ENCODE measurements at regions not wholly inside any gene's neighbourhood (a gene's known extent, or its start where the extent isn't known, plus 50 kb on each side); places are given as distances from the start of the nearest gene placed in this dataset.
A peak's percentile ranks its signal among the peaks of the same experiment; 100 is the strongest.

DNA sequence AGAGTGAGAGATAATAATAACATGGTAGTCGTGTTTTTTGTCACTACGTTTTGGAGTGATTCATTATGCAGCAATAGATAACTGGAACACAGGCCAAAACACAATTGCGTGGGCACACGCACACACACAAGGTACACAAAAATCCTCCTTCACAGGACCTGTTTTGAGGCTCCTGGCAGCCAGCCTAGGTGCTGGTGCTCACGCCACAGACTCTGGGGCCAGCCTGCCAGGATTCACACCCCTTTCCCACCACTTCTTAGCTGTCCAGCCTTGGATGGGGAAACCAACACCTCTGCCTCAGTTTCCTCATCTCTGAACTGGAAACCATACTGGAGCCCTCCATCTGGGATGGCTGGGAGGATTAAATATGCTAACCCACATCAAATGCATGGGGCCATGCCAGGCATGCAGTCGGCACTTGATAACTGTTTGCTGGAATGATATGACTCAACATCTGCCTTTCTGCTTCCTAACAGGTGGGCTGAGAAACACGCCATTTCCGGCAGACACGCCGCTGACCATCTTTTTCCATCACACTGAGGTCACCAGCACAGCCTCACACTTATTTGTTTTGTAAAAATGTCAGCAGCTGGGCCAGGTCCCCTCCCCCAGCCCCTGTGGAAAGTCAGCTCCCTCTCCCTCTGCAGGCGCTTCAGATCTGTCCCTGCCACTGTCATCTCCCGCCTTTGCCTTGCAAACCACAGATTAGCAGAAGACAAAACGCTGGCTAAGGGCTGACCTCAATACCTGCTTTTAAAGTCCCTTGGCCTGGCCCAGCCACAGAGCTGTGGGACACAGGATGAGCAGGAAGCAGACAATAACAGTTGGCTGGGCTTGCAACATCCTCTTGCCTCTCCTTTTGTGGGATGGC is 237.5 kb downstream of the BCOR start:
- peak; percentile 42 to 60 for DNase-seq (ENCODE audit: low read depth in 2 of 2, low spot score in 1 of 2)

DNA sequence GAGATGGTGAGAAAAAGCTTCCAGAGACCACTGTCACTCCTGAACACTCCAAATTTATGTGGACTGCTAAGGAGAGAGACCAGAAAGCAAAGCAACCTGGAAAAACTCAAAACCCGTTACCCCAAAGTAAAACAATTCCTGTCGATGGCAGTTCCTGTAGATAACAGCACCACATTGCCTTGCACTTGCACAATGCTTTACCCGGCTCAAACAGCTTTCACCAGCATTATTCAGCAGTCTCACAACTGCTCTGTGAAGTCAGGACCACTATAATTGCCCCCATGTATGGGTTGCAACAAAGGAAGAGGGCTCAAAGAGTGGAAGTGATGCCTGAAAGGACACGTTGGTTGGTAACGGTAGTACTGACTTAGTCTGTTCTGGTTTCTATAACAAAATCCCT is 234.8 kb downstream of the BCOR start:
- no peak for DNase-seq (ENCODE audit: low read depth in 2 of 2, low spot score in 1 of 2)

DNA sequence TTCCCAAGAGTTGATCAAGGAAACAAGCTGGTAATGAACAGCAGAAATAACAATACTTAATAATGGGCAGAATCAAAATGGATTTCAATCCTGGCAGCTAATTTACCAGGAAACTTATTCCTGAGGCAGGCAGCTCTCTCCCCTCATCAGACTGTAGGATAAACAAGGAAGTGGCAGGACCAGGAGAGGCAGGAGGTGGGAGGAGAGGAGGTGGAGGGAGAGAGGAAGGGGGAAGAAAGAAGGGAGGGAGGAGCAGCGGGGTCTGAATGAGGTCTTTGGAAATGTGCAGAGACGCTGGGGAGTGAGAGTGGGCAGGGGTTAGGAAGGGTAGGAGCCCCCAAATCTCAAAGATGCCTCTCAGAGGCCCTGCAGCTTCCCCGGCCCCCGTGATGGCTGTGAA is 231.5 kb downstream of the BCOR start:
- DNase-seq (ENCODE audit: low read depth in 2 of 2, low spot score in 1 of 2), result no peak

DNA sequence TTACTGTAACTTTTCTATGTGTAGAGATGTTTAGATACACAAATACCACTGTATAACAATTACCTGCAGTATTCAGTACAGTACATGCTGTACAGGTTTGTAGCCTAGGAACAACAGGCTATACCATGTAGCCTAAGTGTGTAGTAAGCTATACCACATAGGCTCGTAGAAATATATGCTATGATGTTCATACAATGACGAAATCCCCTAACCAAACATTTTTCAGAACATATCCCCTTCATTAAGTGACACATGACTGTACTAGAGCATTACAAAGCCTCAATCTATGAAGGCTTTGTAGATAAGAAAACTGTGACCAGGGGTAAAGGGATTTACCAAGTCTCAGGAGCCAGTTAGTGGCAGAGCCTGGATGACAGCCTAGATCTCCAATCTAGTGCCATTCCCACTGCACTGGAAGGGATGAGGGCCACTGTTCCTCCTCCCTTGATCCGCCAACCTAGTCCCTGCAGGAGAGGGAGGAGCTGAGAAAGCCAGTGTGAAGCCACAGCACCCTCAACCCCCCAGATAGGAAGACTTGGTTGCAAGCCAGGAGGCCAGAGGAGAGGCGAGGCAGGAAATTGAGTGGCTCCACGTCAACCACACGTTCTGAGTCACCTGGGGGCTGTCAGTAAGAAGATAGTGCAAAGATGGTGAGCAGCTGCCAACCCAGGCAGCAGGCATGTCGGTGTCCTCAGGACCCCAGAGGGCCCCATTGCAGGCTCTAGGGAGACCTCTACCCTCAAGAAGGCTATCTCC is 227.7 kb downstream of the BCOR start:
- peak; percentile 39 for DNase-seq (ENCODE audit: low read depth in 2 of 2, low spot score in 1 of 2)

GRCh38 chrX:39871648-39872047 is 226.1 kb downstream of the BCOR start:
- DNase-seq (ENCODE audit: low read depth in 2 of 2, low spot score in 1 of 2), result no peak

GRCh38 chrX:39873117-39873516 is 224.6 kb downstream of the BCOR start:
- no peak for DNase-seq (ENCODE audit: low read depth in 2 of 2, low spot score in 1 of 2)

DNA sequence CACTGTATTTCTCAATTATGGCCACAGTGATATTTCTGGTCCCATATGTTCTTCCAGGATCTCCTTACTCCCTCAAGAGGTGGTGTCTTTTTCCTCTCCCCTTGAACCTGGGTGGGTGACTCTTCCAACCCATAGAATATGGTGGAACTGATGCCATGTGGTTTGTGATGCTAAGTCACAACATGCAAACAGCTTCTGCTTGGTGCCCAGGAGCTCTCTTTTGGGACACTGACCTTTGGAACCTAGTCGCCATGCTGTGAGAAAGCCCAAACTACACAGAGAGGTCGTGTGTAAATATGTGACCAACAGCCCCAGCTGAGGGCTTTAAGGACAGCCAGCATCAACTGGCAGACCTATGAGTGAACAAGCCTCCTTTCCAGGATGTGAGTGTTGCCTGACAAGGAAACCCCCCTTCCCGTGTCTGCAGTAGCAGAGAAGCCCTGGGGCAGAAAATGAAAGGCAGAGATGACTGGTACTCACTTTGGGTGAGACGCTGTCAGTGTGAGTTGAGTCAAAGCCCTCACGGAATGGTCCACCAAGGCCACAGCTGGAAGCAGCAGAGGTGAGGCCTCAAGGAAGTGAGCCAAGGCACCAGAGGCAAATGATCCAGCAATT is 223.4 kb downstream of the BCOR start:
- DNase-seq (ENCODE audit: low read depth in 2 of 2, low spot score in 1 of 2), result no peak

- DNase-seq (ENCODE audit: low read depth in 2 of 2, low spot score in 1 of 2), result no peak
Observed at GRCh38 chrX:39875834-39876628, 221.7 kb downstream of the BCOR start.

DNA sequence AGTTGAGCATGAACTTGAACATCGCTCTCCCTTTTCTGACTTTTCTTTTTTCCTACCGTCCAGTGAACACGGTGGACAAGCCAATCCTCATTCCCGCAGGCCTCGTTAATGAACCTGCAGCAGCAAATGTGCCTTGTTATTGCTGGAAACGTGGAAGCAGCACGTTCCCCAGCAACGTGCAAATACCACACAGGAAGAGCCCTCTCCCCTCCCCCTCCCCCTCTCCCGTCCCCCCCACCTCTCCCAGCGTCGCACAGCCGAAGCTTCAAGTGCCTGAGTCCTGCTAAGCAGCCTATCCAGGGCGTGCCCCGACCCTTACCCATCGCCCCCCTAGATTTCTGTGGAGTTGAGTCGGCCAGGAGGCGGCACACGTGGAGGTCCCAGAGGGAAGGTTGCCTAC is 219.9 kb downstream of the BCOR start:
- no peak for DNase-seq (ENCODE audit: low read depth in 2 of 2, low spot score in 1 of 2)

- no peak for DNase-seq (ENCODE audit: low read depth in 2 of 2, low spot score in 1 of 2)
Observed at GRCh38 chrX:39883666-39884065, 214.1 kb downstream of the BCOR start.

DNA sequence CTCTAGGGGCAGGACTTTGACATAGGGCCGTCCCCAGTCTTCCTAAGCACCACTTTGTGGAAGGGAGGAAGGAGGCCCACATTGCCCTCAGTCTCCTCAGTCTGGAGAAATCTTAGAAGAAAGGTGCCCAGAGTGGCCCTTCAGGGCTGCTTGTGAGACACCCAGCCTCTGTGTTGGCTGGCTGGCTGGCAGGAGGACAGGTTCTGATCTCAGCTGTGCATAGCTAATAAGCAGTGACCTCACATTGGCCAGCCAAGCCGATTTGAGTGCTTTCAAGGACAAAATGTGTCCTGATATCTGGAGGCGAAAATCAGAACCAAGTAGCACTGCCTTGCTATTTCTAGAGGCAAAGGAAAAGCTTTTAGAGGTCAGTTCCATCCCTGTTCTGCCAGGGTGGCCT is 211.5 kb downstream of the BCOR start:
- DNase-seq (ENCODE audit: low read depth in 2 of 2, low spot score in 1 of 2), result no peak

GRCh38 chrX:39888730-39889129 is 209.0 kb downstream of the BCOR start:
- DNase-seq (ENCODE audit: low read depth in 2 of 2, low spot score in 1 of 2), result no peak

DNA sequence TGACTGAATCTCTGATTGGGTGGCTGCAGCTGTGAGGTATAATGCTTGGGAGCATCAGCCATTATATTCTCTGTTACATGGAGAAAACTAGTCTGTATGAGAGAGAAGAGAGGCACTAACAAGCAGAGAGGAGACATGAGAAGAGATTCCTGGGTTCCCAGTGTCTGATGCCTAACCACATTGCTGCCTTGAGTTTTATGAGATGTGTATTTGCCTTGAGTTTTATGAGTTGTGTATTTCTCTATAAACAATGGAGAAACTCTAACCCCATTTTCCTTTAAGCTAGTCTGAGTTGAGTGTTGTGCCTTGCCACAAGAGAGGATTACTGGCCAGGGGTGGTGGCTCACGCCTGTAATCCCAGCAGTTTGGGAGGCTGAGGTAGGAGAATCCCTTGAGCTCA is 208.1 kb downstream of the BCOR start:
- no peak for DNase-seq (ENCODE audit: low read depth in 2 of 2, low spot score in 1 of 2)

- no peak for DNase-seq (ENCODE audit: low read depth in 2 of 2, low spot score in 1 of 2)
Observed at GRCh38 chrX:39890807-39891206, 207.0 kb downstream of the BCOR start.

- DNase-seq (ENCODE audit: low read depth in 2 of 2, low spot score in 1 of 2), result no peak
Observed at GRCh38 chrX:39891781-39892180, 206.0 kb downstream of the BCOR start.

DNA sequence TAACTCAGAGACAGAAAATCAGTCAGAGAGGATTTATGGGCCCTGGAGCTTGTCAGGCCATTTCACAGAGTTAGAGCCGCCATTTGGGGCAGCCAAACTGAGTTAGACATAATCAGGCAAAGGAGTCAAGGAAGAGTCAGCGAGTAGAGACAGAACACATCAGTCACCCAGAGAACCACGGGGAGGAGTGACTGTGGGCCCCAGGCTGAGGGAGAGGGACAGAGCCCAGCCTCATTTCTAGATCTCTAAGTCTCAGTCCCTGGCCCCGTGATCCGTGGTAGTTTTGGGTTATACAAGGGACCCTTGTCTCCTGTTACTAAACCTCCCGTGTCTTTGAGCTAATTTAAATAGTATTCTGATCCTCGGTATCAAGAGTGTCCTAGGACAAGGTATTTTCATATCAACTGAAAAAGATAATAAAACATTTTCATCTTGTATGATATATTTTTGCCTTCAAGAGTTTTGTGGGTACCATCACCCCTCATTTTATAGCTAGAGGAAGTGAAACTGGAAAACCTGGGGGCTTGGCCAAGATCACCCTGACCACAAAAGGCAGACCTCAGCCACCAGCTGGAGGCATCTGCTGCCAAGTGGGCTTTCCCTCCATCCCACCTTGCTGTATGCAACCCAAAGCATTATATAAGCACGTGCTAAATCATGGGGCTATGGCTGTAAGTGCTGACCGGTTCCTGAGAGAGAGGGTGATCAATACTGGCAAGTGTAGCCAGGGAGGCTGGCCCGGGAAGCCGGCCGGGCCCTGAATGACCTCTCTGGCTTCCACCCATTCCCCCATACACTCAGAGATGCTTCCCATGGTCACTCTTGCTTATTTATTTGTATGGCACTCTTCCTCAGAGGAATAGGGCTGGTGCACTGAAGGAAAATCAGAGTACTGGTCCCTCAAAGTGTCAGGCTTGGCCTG is 204.1 kb downstream of the BCOR start:
- DNase-seq (ENCODE audit: low read depth in 2 of 2, low spot score in 1 of 2), result no peak

- DNase-seq (ENCODE audit: low read depth in 2 of 2, low spot score in 1 of 2), result no peak
Observed at GRCh38 chrX:39894683-39895082, 203.1 kb downstream of the BCOR start.

DNA sequence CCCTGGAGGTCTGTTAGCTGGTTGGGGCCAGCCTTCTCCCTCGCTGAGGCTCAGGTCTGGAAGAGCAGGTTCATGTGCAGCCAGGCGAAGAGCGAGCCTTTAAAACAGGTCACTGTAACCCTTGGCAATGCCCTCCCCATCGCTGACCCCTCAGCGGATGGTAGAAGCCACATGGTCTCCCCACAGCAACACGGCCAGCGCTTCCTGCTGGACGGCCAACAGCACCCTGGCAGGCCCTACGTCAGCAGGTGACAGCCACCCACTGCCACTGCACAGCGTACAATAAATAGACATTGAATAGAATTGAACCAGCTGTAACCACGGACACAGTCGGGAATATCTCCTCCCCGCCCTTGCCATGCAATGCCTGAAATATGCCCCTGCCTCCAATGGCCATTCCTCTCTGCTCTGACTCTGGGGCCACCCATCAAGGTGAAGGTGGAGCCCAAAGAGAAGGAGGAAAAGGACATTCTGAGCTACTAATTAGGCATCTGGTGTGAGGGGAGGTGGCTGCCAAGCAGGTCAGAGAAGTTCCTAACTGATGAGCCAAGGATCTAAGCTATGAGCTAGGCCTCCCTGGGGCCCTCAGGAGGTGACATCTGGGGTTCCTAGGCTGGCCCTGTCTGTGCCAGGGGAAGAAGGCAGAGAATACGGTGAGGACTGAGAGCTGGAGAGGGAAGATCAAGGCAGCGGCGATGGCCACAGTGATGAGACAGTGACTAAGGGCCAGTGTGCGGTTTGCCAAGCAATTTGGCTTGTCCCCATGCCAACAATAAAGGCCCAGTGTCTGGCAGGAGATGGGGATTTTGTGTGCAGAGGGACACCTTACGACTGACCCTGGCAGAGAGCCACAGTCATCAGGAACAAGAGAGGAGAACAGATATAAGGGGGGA is 202.3 kb downstream of the BCOR start:
- no peak for DNase-seq (ENCODE audit: low read depth in 2 of 2, low spot score in 1 of 2)
